Keratinocyte (primary cell): ENCODE measurements at regions not wholly inside any gene's neighbourhood (a gene's known extent, or its start where the extent isn't known, plus 50 kb on each side); places are given as distances from the start of the nearest gene placed in this dataset.

ENCODE experiments used
- DNase-seq: peaks from one replicate; pipeline ENCODE4 v3.0.0-alpha.2; 2011; ENCODE audit warnings: low read depth, missing footprints, low spot score
- FAIRE-seq: peaks from 2 replicates; lab custom pipeline; 2011; peaks lifted over from hg19 to GRCh38; lab: Jason Lieb, UNC
- H2AFZ ChIP-seq: 2 replicates; pipeline ENCODE4 v1.6.0; 2012; ENCODE audit warnings: low read length, control low read depth, inconsistent platforms; ENCODE audit not compliant: control insufficient read depth
- H3K27ac ChIP-seq: 2 replicates; pipeline ENCODE4 v1.5.1; 2011; ENCODE audit warnings: low read length; ENCODE audit not compliant: control insufficient read depth, insufficient read depth
- H3K27me3 ChIP-seq: 3 replicates; pipeline ENCODE4 v1.6.0; 2011; ENCODE audit warnings: low read length; ENCODE audit not compliant: control insufficient read depth, insufficient read depth; ENCODE audit errors: extremely low read depth
- H3K36me3 ChIP-seq, 2 experiments: 2 replicates in 1 of 2; 3 replicates in 1 of 2; pipeline ENCODE4 v1.5.1; 2011; ENCODE audit warnings: low read length in 2 of 2, mild to moderate bottlenecking in 1 of 2; ENCODE audit not compliant: control insufficient read depth in 2 of 2, insufficient read depth in 2 of 2; ENCODE audit errors: extremely low read depth in 1 of 2
- H3K4me1 ChIP-seq: 3 replicates; pipeline ENCODE4 v1.5.1; 2011; ENCODE audit warnings: low read length; ENCODE audit not compliant: control insufficient read depth, insufficient read depth; ENCODE audit errors: extremely low read depth
- H3K4me2 ChIP-seq: 3 replicates; pipeline ENCODE4 v1.6.0; 2011; ENCODE audit warnings: low read depth, low read length; ENCODE audit not compliant: control insufficient read depth, insufficient read depth; ENCODE audit errors: extremely low read depth
- H3K4me3 ChIP-seq, 3 experiments: fragments of 200-600 bp in 1 of 3; sonication (generic) in 1 of 3; 2 replicates in 2 of 3; 3 replicates in 1 of 3; pipeline ENCODE4 v1.5.1; 2011 to 2016; ENCODE audit warnings: low read length in 3 of 3, mild to moderate bottlenecking in 3 of 3, control low read depth in 2 of 3, inconsistent platforms in 1 of 3, low read depth in 1 of 3, mixed read lengths in 1 of 3, mixed run types in 1 of 3, moderate library complexity in 1 of 3; ENCODE audit not compliant: control insufficient read depth in 2 of 3, insufficient read depth in 2 of 3; ENCODE audit errors: extremely low read depth in 1 of 3
- H3K79me2 ChIP-seq: 2 replicates; pipeline ENCODE4 v1.6.0; 2012; ENCODE audit warnings: low read length; ENCODE audit not compliant: control insufficient read depth, insufficient read depth
- H3K9ac ChIP-seq: 3 replicates; pipeline ENCODE4 v1.6.0; 2011; ENCODE audit warnings: low read length; ENCODE audit not compliant: control insufficient read depth, insufficient read depth; ENCODE audit errors: extremely low read depth
- H3K9me1 ChIP-seq: 3 replicates; pipeline ENCODE4 v1.6.0; 2011; ENCODE audit warnings: low read length; ENCODE audit not compliant: control insufficient read depth, insufficient read depth; ENCODE audit errors: extremely low read depth
- H3K9me3 ChIP-seq: 2 replicates; pipeline ENCODE4 v1.5.1; 2012; ENCODE audit warnings: low read depth, low read length; ENCODE audit not compliant: control insufficient read depth
- H4K20me1 ChIP-seq: 3 replicates; pipeline ENCODE4 v1.6.0; 2011; ENCODE audit warnings: low read length; ENCODE audit not compliant: control insufficient read depth, insufficient read depth; ENCODE audit errors: extremely low read depth
- CTCF ChIP-seq, 3 experiments: IDR thresholded peaks in 1 of 3; conservative IDR thresholded peaks in 1 of 3; optimal IDR thresholded peaks in 1 of 3; 2 replicates in 2 of 3; 3 replicates in 1 of 3; pipeline versions ENCODE3 to v1.5.1; 2011; ENCODE audit warnings: low read length in 3 of 3, mild to moderate bottlenecking in 3 of 3, moderate library complexity in 2 of 3, control low read depth in 1 of 3, inconsistent platforms in 1 of 3; ENCODE audit not compliant: insufficient read depth in 2 of 3; ENCODE audit errors: extremely low read depth in 1 of 3
- EZH2 ChIP-seq: IDR thresholded peaks from one replicate; pipeline ENCODE4 v1.6.1; 2012; ENCODE audit warnings: inconsistent platforms, mild to moderate bottlenecking, low read length, moderate library complexity
- dilution Hi-C: fragments of 300-500 bp; cut with MboI; formaldehyde crosslinking; loops from one replicate; pipeline ENCODE4 v1.7.0; 2020; ENCODE audit warnings: low sequenced_read_pairs; ENCODE audit not compliant: extremely low pct_ligation_motif_present

GRCh38 chr13:107847406-107847805 lies 367.9 kb downstream of the LIG4 start:
- Histone ChIP-seq H3K27ac (no peak overlapping the region), H4K20me1 (no peaks in the 10 kb centered on the region)
- no peak for FAIRE-seq

GRCh38 chr13:107846642-107847041 lies 368.7 kb downstream of the LIG4 start:
- TF ChIP-seq CTCF (optimal IDR thresholded peaks at IDR 0.05 in 1 of 3, IDR thresholded peaks at IDR 0.05 in 1 of 3, conservative IDR thresholded peaks at IDR 0.05 in 1 of 3; ENCODE audit: extremely low read depth in 1 of 3, insufficient read depth in 2 of 3, low read length in 3 of 3) (no peak), EZH2 (no peak)

More at GRCh38 chr13:107847406-107847805, 367.9 kb downstream of the LIG4 start:
- TF ChIP-seq EZH2 (no peak), CTCF (optimal IDR thresholded peaks at IDR 0.05 in 1 of 3, IDR thresholded peaks at IDR 0.05 in 1 of 3, conservative IDR thresholded peaks at IDR 0.05 in 1 of 3; ENCODE audit: extremely low read depth in 1 of 3, insufficient read depth in 2 of 3, low read length in 3 of 3) (no peak)
- Histone ChIP-seq H3K27me3 (no peaks in the 10 kb centered on the region), H3K9me3 (no peaks in the 10 kb centered on the region), H3K4me2 (no peak overlapping the region), H3K9ac (no peak overlapping the region), H3K36me3 (no peaks in the 10 kb centered on the region), H3K79me2 (no peaks in the 10 kb centered on the region), H2AFZ (no peak overlapping the region), H3K4me3 (no peak overlapping the region), H3K9me1 (no peaks in the 10 kb centered on the region), H3K4me1 (no peaks in the 10 kb centered on the region)
- DNase-seq = no peak
- dilution Hi-C loops = no loop called here

More at GRCh38 chr13:107846642-107847041, 368.7 kb downstream of the LIG4 start:
- FAIRE-seq = no peak
- DNase-seq = no peak
- H4K20me1 ChIP-seq = no peaks in the 10 kb centered on the region
- H3K4me2 ChIP-seq = no peak overlapping the region
- H2AFZ ChIP-seq = no peak overlapping the region
- no peaks in the 10 kb centered on the region for H3K4me1 ChIP-seq
- no peaks in the 10 kb centered on the region for H3K9me1 ChIP-seq
- H3K27ac ChIP-seq = no peak overlapping the region
- H3K36me3 ChIP-seq = no peaks in the 10 kb centered on the region
- H3K9me3 ChIP-seq = no peaks in the 10 kb centered on the region
- dilution Hi-C loops = no loop called here
- H3K9ac ChIP-seq = no peak overlapping the region
- H3K79me2 ChIP-seq = no peaks in the 10 kb centered on the region
- no peaks in the 10 kb centered on the region for H3K27me3 ChIP-seq
- H3K4me3 ChIP-seq = no peak overlapping the region
